IPS-NIHi11 (cell line): ENCODE measurements at regions not wholly inside any gene's neighbourhood (a gene's known extent, or its start where the extent isn't known, plus 50 kb on each side); places are given as distances from the start of the nearest gene placed in this dataset.
"Not testable (repeated sequence)": the region's sequence is repeated elsewhere in the genome, so short reads cannot be mapped to it uniquely, and the experiment has no call there.

Source experiments
- DNase-seq: peaks from one replicate; pipeline ENCODE4 v3.0.0; 2012; ENCODE audit warnings: mixed read lengths, low spot score

GRCh38 chr6:112877134-112878100, 530.3 kb downstream of the RFPL4B start:
- peak; percentile 11 for DNase-seq

GRCh38 chr6:112879920-112880413, 532.8 kb downstream of the RFPL4B start:
- DNase-seq = peak; percentile 26

- DNase-seq = no peak
These were observed 533.9 kb downstream of the RFPL4B start for GRCh38 chr6:112881027-112881426.

GRCh38 chr6:112881828-112882780, 535.0 kb downstream of the RFPL4B start:
- DNase-seq = no peak

GRCh38 chr6:112883095-112883494, 536.0 kb downstream of the RFPL4B start:
- DNase-seq = no peak

- no peak for DNase-seq
These were observed 539.3 kb downstream of the RFPL4B start for GRCh38 chr6:112886415-112886814.

- not testable (repeated sequence) for DNase-seq
These were observed 540.3 kb downstream of the RFPL4B start for GRCh38 chr6:112887424-112887823.

- DNase-seq = no peak
These were observed 552.4 kb downstream of the RFPL4B start for GRCh38 chr6:112899541-112899940.

- no peak for DNase-seq
These were observed 556.2 kb downstream of the RFPL4B start for GRCh38 chr6:112903361-112903760.

- no peak for DNase-seq
These were observed 559.6 kb downstream of the RFPL4B start for GRCh38 chr6:112906726-112907125.

GRCh38 chr6:112909781-112910180, 562.7 kb downstream of the RFPL4B start:
- no peak for DNase-seq

- DNase-seq = no peak
These were observed 563.1 kb downstream of the RFPL4B start for GRCh38 chr6:112910256-112910655.

- DNase-seq = no peak
These were observed 564.8 kb downstream of the RFPL4B start for GRCh38 chr6:112911959-112912358.

- peak; percentile 22 for DNase-seq
These were observed 565.4 kb downstream of the RFPL4B start for GRCh38 chr6:112912416-112913101.

GRCh38 chr6:112919744-112920143, 572.6 kb downstream of the RFPL4B start:
- DNase-seq = not testable (repeated sequence)

GRCh38 chr6:112920994-112921393, 573.9 kb downstream of the RFPL4B start:
- no peak for DNase-seq

GRCh38 chr6:112923940-112924587, 576.9 kb downstream of the RFPL4B start:
- no peak for DNase-seq

- no peak for DNase-seq
These were observed 578.6 kb downstream of the RFPL4B start for GRCh38 chr6:112925702-112926101.

- DNase-seq = no peak
These were observed 580.7 kb downstream of the RFPL4B start for GRCh38 chr6:112927641-112928320.

- peak; percentile 29 for DNase-seq
These were observed 582.5 kb downstream of the RFPL4B start for GRCh38 chr6:112929641-112930040.

- DNase-seq = no peak
These were observed 584.7 kb downstream of the RFPL4B start for GRCh38 chr6:112931832-112932231.
